Loucy (cell line): ENCODE measurements at regions not wholly inside any gene's neighbourhood (a gene's known extent, or its start where the extent isn't known, plus 50 kb on each side); places are given as distances from the start of the nearest gene placed in this dataset.

Experiments used
- H2AFZ ChIP-seq: fragments of 200-600 bp; sonication (generic); 2 replicates; pipeline ENCODE4 v1.6.0; 2016; ENCODE audit warnings: antibody characterized with exemption, mild to moderate bottlenecking, low read length, moderate library complexity
- H3F3A ChIP-seq: fragments of 200-600 bp; 2 replicates; pipeline ENCODE4 v1.6.0; 2016; ENCODE audit warnings: antibody characterized with exemption, low read depth, mild to moderate bottlenecking
- H3K27me3 ChIP-seq: fragments of 200-600 bp; sonication (generic); 2 replicates; pipeline ENCODE4 v1.6.1; 2014; ENCODE audit warnings: low read length, mild to moderate bottlenecking; ENCODE audit not compliant: insufficient read depth, poor library complexity, severe bottlenecking
- H3K36me3 ChIP-seq: fragments of 200-600 bp; sonication (generic); 2 replicates; pipeline ENCODE4 v1.6.1; 2016; ENCODE audit warnings: low read length; ENCODE audit not compliant: insufficient read depth
- H3K4me1 ChIP-seq: fragments of 200-600 bp; sonication (generic); 2 replicates; pipeline ENCODE4 v1.5.1; 2014; ENCODE audit warnings: low read length, mild to moderate bottlenecking; ENCODE audit not compliant: insufficient read depth, poor library complexity, severe bottlenecking
- H3K4me2 ChIP-seq: fragments of 200-600 bp; sonication (generic); 2 replicates; pipeline ENCODE4 v1.6.0; 2014; ENCODE audit warnings: antibody characterized with exemption, low read length, low read depth, mild to moderate bottlenecking; ENCODE audit not compliant: poor library complexity, severe bottlenecking
- H3K4me3 ChIP-seq: fragments of 200-600 bp; sonication (generic); 2 replicates; pipeline ENCODE4 v1.5.1; 2014; ENCODE audit warnings: low read length, mild to moderate bottlenecking, mixed read lengths; ENCODE audit not compliant: poor library complexity, severe bottlenecking
- H3K79me2 ChIP-seq: fragments of 200-600 bp; sonication (generic); 2 replicates; pipeline ENCODE4 v1.6.1; 2014; ENCODE audit warnings: low read length; ENCODE audit not compliant: insufficient read depth
- H3K9ac ChIP-seq: fragments of 200-600 bp; sonication (generic); 2 replicates; pipeline ENCODE4 v1.6.0; 2014; ENCODE audit warnings: mild to moderate bottlenecking, low read depth, low read length, moderate library complexity; ENCODE audit not compliant: poor library complexity, severe bottlenecking
- H3K9me2 ChIP-seq: fragments of 200-600 bp; sonication (generic); replicated peaks from 2 replicates; pipeline ENCODE4 v1.6.1; 2016; ENCODE audit warnings: low read depth, low read length, mixed read lengths
- H3K9me3 ChIP-seq: fragments of 200-600 bp; sonication (generic); 2 replicates; pipeline ENCODE4 v1.6.1; 2014; ENCODE audit warnings: mild to moderate bottlenecking, antibody characterized with exemption, low read length, low read depth; ENCODE audit not compliant: insufficient read depth
- H4K20me1 ChIP-seq: fragments of 200-600 bp; sonication (generic); 2 replicates; pipeline ENCODE4 v1.6.0; 2014; ENCODE audit warnings: antibody characterized with exemption, low read length, mild to moderate bottlenecking; ENCODE audit not compliant: insufficient read depth, poor library complexity, severe bottlenecking
- CTCF ChIP-seq: fragments of 200-600 bp; sonication (generic); conservative IDR thresholded peaks from 2 replicates; pipeline ENCODE4 v1.5.1; 2014; ENCODE audit warnings: mild to moderate bottlenecking, antibody characterized with exemption, low read length
- EZH2phosphoT487 ChIP-seq: fragments of 200-600 bp; IDR thresholded peaks from 2 replicates; pipeline ENCODE4 v1.6.1; 2018; ENCODE audit warnings: antibody characterized with exemption, mild to moderate bottlenecking, moderate library complexity, borderline replicate concordance

- Histone ChIP-seq H3K4me3 (no peak overlapping the region), H4K20me1 (no peaks in the 10 kb centered on the region), H3K9me2 (no peaks in the 10 kb centered on the region), H3K4me1 (no peaks in the 10 kb centered on the region), H3K79me2 (no peaks in the 10 kb centered on the region), H3K27me3 (peaks cover 4% of the 10 kb centered on the region), H3K4me2 (no peak overlapping the region), H3K36me3 (no peaks in the 10 kb centered on the region), H3K9me3 (no peaks in the 10 kb centered on the region), H2AFZ (no peak overlapping the region), H3K9ac (no peak overlapping the region), H3F3A (no peaks in the 10 kb centered on the region)
- TF ChIP-seq EZH2phosphoT487 (no peak), CTCF (no peak)
Measured at GRCh38 chr6:1244941-1245340, 67.0 kb upstream of the FOXQ1 start.

DNA sequence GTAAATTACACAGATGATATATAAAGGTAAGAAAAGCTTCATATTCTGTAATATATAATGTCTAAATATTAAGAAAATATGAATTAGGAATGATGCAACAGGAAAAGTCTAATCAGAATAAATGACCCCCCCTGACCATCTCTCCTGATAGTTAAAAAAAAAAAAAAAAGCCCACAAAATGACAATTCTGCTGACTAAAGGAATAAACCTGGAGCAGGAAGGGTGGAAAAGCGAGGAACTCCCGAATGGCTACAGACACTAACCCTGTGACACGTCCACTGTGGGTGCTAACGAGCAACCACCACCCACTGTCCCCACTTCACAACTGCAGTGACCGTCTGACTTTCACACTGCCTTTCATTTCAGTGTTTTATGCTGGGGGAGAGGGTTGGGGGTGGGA, 67.6 kb upstream of the FOXQ1 start:
- Histone ChIP-seq H3K27me3 (peaks cover 4% of the 10 kb centered on the region), H3K9ac (no peak overlapping the region), H4K20me1 (no peaks in the 10 kb centered on the region), H3K9me3 (no peaks in the 10 kb centered on the region), H3K79me2 (no peaks in the 10 kb centered on the region), H3F3A (no peaks in the 10 kb centered on the region), H3K36me3 (no peaks in the 10 kb centered on the region), H3K4me1 (no peaks in the 10 kb centered on the region), H3K4me2 (no peak overlapping the region), H3K4me3 (no peak overlapping the region), H3K9me2 (no peaks in the 10 kb centered on the region), H2AFZ (no peak overlapping the region)
- no peak for TF ChIP-seq CTCF
- TF ChIP-seq EZH2phosphoT487, result no peak

- TF ChIP-seq EZH2phosphoT487 (no peak), CTCF (no peak)
Measured at GRCh38 chr6:1242446-1242845, 69.5 kb upstream of the FOXQ1 start.

More at GRCh38 chr6:1242446-1242845, 69.5 kb upstream of the FOXQ1 start:
- no peak overlapping the region for H3K4me2 ChIP-seq
- H3K9me3 ChIP-seq, result no peaks in the 10 kb centered on the region
- no peak overlapping the region for H3K4me3 ChIP-seq
- no peaks in the 10 kb centered on the region for H3K27me3 ChIP-seq
- H3K36me3 ChIP-seq, result no peaks in the 10 kb centered on the region
- no peaks in the 10 kb centered on the region for H4K20me1 ChIP-seq
- no peaks in the 10 kb centered on the region for H3F3A ChIP-seq
- no peaks in the 10 kb centered on the region for H3K4me1 ChIP-seq
- H3K9ac ChIP-seq, result no peak overlapping the region
- H3K79me2 ChIP-seq, result no peaks in the 10 kb centered on the region
- no peak overlapping the region for H2AFZ ChIP-seq
- no peaks in the 10 kb centered on the region for H3K9me2 ChIP-seq
